ENCODE measurements at regions not wholly inside any gene's neighbourhood (a gene's known extent, or its start where the extent isn't known, plus 50 kb on each side); places are given as distances from the start of the nearest gene placed in this dataset.

DNA sequence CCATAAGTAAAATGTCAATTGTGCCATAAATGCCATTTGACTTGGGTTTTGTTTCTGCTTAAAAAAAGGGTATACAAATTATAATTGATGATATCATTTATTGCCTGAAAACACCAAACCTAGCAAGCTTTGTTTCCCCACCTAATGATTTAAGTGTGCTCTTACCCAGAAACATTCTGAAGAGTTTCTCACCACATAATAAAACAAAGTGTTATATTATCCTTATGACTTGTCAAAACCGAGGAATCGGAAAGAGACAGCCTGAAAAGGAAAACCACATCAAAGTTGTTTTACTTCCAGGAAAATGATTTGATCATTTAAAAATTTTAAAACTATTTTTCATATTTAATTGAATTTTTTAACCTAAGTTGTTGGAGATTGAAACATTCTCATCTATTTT, 170.5 kb upstream of the SLC39A10 start:
- no peak overlapping the region for H2AFZ ChIP-seq (ENCODE audit: control insufficient read depth, low read depth, low read length)
- no peak for TF ChIP-seq CHD2 (IDR thresholded peaks at IDR 0.05; ENCODE audit: borderline replicate concordance, low read depth, low read length)
- no peak for TF ChIP-seq FOXM1 (IDR thresholded peaks at IDR 0.05; ENCODE audit: low read depth, low read length)
- no peak for TF ChIP-seq NFYB (IDR thresholded peaks at IDR 0.05; ENCODE audit: insufficient read depth, low read depth, low read length)
- TF ChIP-seq, protein P1, sequence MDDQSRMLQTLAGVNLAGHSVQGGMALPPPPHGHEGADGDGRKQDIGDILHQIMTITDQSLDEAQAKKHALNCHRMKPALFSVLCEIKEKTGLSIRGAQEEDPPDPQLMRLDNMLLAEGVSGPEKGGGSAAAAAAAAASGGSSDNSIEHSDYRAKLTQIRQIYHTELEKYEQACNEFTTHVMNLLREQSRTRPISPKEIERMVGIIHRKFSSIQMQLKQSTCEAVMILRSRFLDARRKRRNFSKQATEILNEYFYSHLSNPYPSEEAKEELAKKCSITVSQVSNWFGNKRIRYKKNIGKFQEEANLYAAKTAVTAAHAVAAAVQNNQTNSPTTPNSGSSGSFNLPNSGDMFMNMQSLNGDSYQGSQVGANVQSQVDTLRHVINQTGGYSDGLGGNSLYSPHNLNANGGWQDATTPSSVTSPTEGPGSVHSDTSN (IDR thresholded peaks at IDR 0.05; ENCODE audit: insufficient replicate concordance, low read depth, low read length): no peak
- TF ChIP-seq SUPT20H (IDR thresholded peaks at IDR 0.05; ENCODE audit: borderline replicate concordance, control insufficient read depth, low read depth, low read length): no peak
- no peak for TF ChIP-seq RAD21 (IDR thresholded peaks at IDR 0.05; ENCODE audit: insufficient read depth, low read depth, low read length)
- TF ChIP-seq, protein P2, sequence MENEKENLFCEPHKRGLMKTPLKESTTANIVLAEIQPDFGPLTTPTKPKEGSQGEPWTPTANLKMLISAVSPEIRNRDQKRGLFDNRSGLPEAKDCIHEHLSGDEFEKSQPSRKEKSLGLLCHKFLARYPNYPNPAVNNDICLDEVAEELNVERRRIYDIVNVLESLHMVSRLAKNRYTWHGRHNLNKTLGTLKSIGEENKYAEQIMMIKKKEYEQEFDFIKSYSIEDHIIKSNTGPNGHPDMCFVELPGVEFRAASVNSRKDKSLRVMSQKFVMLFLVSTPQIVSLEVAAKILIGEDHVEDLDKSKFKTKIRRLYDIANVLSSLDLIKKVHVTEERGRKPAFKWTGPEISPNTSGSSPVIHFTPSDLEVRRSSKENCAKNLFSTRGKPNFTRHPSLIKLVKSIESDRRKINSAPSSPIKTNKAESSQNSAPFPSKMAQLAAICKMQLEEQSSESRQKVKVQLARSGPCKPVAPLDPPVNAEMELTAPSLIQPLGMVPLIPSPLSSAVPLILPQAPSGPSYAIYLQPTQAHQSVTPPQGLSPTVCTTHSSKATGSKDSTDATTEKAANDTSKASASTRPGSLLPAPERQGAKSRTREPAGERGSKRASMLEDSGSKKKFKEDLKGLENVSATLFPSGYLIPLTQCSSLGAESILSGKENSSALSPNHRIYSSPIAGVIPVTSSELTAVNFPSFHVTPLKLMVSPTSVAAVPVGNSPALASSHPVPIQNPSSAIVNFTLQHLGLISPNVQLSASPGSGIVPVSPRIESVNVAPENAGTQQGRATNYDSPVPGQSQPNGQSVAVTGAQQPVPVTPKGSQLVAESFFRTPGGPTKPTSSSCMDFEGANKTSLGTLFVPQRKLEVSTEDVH (IDR thresholded peaks at IDR 0.05; ENCODE audit: low read depth, partially characterized antibody): no peak
- TF ChIP-seq BRCA1 (IDR thresholded peaks at IDR 0.05; ENCODE audit: low read depth, low read length): no peak
- no peak for TF ChIP-seq MTA2 (IDR thresholded peaks at IDR 0.05; ENCODE audit: low read depth)
- TF ChIP-seq SMARCA5 (IDR thresholded peaks at IDR 0.05): no peak
- H3K4me2 ChIP-seq (ENCODE audit: control insufficient read depth, insufficient read depth): no peak overlapping the region
- no peaks in the 10 kb centered on the region for H3K4me1 ChIP-seq (ENCODE audit: control insufficient read depth, insufficient read depth, low read length)
- ATAC-seq (peak; percentile 49), FAIRE-seq (no peak), DNase-seq (ENCODE audit: low read depth, low spot score) (no peak)
- in situ Hi-C loops (cut with MboI) (no loop called here), intact Hi-C loops (cut with micrococcal nuclease; ENCODE audit: unreplicated experiment) (loop anchor here (5.0 kb wide), 1 partner anchor 74 kb away; no protein-coding TSS in a partner anchor)
- no peaks in the 10 kb centered on the region for H3K79me2 ChIP-seq (ENCODE audit: control insufficient read depth, insufficient read depth, low read length)
- no peak overlapping the region for H3K9ac ChIP-seq (ENCODE audit: control insufficient read depth, insufficient read depth, low read length)
- POLR2A ChIA-PET: interaction anchor here (0.7 to 1.5 kb wide), 2 partner anchors 28 to 116 kb away, joined by 3 read pairs; no protein-coding TSS in a partner anchor
- no peaks in the 10 kb centered on the region for H3K36me3 ChIP-seq (ENCODE audit: control insufficient read depth in 2 of 2, insufficient read depth in 2 of 2, low read length in 1 of 2)
- RAD21 ChIA-PET (ENCODE audit: unreplicated experiment): interaction anchor here (0.6 to 1.7 kb wide), 5 partner anchors 12 to 170 kb away, joined by 3 to 5 read pairs (median 4); partner anchors contain the start of gene SLC39A10
- BruUV-seq (replicated peaks): no TSS peak
- H3K9me3 ChIP-seq (replicated peaks; ENCODE audit: control insufficient read depth, insufficient read depth, low read length): no peaks in the 10 kb centered on the region
- 40% methylated on average over 2 of the region's 2 CpGs for WGBS (ENCODE audit: insufficient coverage, insufficient replicate concordance, low lambda C conversion rate, missing lambda C conversion rate)
- CTCF ChIA-PET: interaction anchor here (1.1 to 1.2 kb wide), 2 partner anchors 11 to 173 kb away, joined by 3 to 6 read pairs; no protein-coding TSS in a partner anchor
- H3K4me3 ChIP-seq: no peak overlapping the region
- SMC1A ChIA-PET (ENCODE audit: uncharacterized antibody, unreplicated experiment): interaction anchor here (0.9 to 3.6 kb wide), 11 partner anchors 9 to 1473 kb away, joined by 3 to 30 read pairs (median 6); no protein-coding TSS in a partner anchor
- H3K27ac ChIP-seq (ENCODE audit: control insufficient read depth, insufficient read depth): no peak overlapping the region
- H3K27me3 ChIP-seq (replicated peaks in 1 of 2; ENCODE audit: control insufficient read depth in 2 of 2, insufficient read depth in 2 of 2, low read length in 1 of 2): no peaks in the 10 kb centered on the region
- H4K20me1 ChIP-seq (ENCODE audit: control insufficient read depth, insufficient read depth): no peaks in the 10 kb centered on the region

Measured in GM12878 (cell line).